D721Med (cell line): ENCODE measurements at regions not wholly inside any gene's neighbourhood (a gene's known extent, or its start where the extent isn't known, plus 50 kb on each side); places are given as distances from the start of the nearest gene placed in this dataset.
"Not testable (repeated sequence)": the region's sequence is repeated elsewhere in the genome, so short reads cannot be mapped to it uniquely, and the experiment has no call there.

Experiments
- DNase-seq: peaks from one replicate; pipeline ENCODE4 v3.0.0; 2011; ENCODE audit warnings: low spot score; ENCODE audit not compliant: insufficient read length
- FAIRE-seq: peaks from 2 replicates; lab custom pipeline; 2011; peaks lifted over from hg19 to GRCh38; lab: Jason Lieb, UNC
- CTCF ChIP-seq: IDR thresholded peaks from 2 replicates; pipeline ENCODE4 v1.5.1; 2012; ENCODE audit warnings: mild to moderate bottlenecking, control low read depth; ENCODE audit not compliant: insufficient read depth; ENCODE audit errors: missing control alignments

- no peak for FAIRE-seq
- TF ChIP-seq CTCF = no peak
- no peak for DNase-seq
Measured at GRCh38 chr7:10473569-10473968, 500.1 kb upstream of the PHF14 start.

GRCh38 chr7:10474048-10474447, 499.6 kb upstream of the PHF14 start:
- FAIRE-seq (no peak), DNase-seq (no peak)
- no peak for TF ChIP-seq CTCF

- no peak for DNase-seq
- no peak for TF ChIP-seq CTCF
- no peak for FAIRE-seq
Measured at GRCh38 chr7:10475940-10476641, 497.6 kb upstream of the PHF14 start.

GRCh38 chr7:10476642-10477041, 497.0 kb upstream of the PHF14 start:
- TF ChIP-seq CTCF = no peak
- no peak for FAIRE-seq

GRCh38 chr7:10483671-10484070, 490.0 kb upstream of the PHF14 start:
- FAIRE-seq (no peak), DNase-seq (no peak)
- TF ChIP-seq CTCF = no peak

More at GRCh38 chr7:10476642-10477041, 497.0 kb upstream of the PHF14 start:
- no peak for DNase-seq

GRCh38 chr7:10484767-10485166, 488.9 kb upstream of the PHF14 start:
- no peak for FAIRE-seq
- TF ChIP-seq CTCF = no peak
- no peak for DNase-seq

GRCh38 chr7:10501206-10501884, 472.3 kb upstream of the PHF14 start:
- not testable (repeated sequence) for DNase-seq, FAIRE-seq
